GM21390 (cell line): ENCODE measurements at regions not wholly inside any gene's neighbourhood (a gene's known extent, or its start where the extent isn't known, plus 50 kb on each side); places are given as distances from the start of the nearest gene placed in this dataset.
"Not testable (repeated sequence)": the region's sequence is repeated elsewhere in the genome, so short reads cannot be mapped to it uniquely, and the experiment has no call there.

ENCODE experiments used
- ATAC-seq: cut with Tn5 transposase; IDR thresholded peaks from one replicate; pipeline ENCODE4 v1.9.1; 2021; ENCODE audit not compliant: unreplicated experiment

- ATAC-seq = no peak
Observed at GRCh38 chr13:69109891-69110525, 997.6 kb upstream of the ATXN8OS start.

DNA sequence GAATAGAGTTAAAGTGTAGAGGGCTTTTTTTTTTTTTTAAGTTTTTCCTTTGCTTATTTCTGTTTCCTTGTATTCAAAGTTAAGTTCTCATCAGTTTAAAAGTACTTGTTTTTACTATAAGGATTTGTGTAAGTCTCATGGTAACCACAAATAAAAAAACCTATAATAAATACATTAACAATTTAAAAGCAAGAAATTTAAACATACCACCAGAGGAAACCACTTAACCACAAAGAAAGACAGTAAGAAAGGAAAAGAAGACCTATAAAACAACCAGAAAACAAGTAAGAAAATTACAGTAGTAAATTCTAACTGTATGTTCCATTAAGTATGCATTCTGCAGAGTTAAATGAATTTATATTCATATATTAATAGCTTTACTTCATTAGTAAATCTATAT lies 999.1 kb upstream of the ATXN8OS start:
- no peak for ATAC-seq

GRCh38 chr13:69107436-69107835 lies 1000.2 kb upstream of the ATXN8OS start:
- no peak for ATAC-seq

- no peak for ATAC-seq
Observed at GRCh38 chr13:69101841-69102240, 1005.8 kb upstream of the ATXN8OS start.

DNA sequence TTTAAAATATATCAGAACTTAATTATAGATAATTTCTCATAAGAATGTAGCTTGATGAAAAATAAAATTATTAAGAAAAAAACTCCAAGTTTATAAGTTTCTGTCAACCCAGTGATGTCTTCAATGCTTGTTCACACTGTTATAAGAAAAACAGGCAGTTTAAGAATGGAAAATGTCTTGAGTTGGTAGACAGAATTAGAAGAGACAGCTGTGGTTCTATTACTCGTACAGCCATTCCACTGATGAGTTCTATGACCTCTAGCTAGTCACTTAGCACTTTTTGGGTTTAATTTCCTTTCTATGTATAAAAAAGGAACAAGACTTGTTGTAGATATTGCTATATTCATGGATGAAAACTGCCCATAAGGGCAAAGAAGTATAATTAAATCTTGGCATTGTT lies 1013.1 kb upstream of the ATXN8OS start:
- no peak for ATAC-seq

- ATAC-seq = no peak
Observed at GRCh38 chr13:69092615-69093322, 1014.9 kb upstream of the ATXN8OS start.

GRCh38 chr13:69077267-69077666 lies 1030.4 kb upstream of the ATXN8OS start:
- ATAC-seq = no peak

DNA sequence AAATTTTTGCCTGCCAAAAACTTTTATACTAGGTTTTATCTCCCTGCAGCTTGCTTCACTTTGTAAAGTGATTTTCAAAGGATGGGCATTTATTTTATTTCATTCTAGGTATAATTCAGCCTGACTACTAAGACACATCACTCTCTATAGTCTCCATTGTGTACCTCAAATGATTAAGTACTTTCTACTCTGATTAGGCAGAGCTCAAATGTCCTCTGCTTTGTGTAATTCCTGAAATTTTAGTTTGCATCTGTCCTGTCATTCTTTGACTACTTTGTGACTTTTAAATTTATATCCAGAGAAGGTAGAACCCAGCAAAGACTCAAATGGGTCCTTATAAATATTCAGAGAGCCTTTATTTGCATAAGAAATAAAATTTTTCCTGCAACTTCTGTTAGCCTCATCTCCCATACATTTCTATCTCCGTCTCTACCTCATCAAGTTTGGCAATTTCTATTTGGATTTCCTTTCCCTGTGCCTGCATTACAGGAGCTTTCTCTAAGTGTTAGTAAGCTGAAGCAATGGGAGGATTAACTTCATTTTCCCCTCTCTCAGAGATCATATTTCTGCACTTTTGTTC lies 1038.0 kb upstream of the ATXN8OS start:
- ATAC-seq = no peak

DNA sequence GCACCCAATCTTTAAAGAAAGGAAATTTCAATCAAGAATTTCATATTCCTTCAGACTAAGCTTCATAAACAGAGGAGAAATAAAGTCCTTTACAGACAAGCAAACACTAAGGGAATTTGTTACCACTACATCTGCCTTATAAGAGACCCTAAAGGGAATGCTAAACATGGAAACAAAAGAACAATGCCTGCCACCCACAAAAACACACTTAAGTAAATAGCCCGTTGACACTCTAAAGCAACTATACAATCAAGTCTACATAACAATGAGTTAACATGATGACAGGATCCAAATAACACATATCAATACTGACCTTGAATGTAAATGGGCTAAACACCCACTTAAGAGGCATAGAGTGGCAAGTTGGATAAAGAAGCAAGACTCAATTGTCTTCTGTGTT lies 1056.9 kb upstream of the ATXN8OS start:
- ATAC-seq = no peak

DNA sequence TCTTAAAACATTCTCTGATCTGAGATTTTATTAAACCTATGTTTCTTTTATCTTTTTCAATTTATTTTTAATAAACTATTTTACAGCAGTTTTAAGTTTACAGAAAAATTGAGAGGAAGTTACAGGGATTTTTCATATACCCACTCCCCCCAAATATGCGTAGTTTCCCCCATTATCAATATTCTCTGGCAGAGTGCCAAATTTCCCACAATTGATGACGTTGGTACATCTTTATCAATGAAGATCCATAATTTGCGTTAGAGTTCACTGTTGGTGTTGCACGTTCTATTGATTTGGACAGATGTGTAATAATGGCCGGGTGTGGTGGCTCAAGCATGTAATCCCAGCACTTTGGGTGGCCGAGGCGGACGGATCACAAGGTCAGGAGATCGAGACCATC lies 1063.0 kb upstream of the ATXN8OS start:
- no peak for ATAC-seq

DNA sequence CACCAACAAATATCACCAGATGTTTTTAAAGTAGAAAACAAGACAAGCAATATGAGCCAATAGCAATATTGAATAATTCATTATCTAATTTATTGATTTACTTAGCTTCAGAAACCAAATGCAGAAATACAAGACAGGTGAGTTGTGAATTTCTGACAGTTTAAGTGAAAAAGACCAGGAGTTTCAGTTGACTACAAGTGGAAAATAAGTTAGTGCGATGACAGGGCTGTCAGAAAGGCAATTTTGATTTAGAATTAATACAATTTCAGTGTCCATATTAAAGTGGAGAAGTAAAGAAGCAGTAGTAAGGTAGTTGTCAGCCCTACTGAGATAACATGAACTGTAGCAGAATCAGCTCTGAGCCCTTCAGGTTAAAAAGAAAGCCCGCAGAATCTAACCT lies 1066.7 kb upstream of the ATXN8OS start:
- no peak for ATAC-seq

DNA sequence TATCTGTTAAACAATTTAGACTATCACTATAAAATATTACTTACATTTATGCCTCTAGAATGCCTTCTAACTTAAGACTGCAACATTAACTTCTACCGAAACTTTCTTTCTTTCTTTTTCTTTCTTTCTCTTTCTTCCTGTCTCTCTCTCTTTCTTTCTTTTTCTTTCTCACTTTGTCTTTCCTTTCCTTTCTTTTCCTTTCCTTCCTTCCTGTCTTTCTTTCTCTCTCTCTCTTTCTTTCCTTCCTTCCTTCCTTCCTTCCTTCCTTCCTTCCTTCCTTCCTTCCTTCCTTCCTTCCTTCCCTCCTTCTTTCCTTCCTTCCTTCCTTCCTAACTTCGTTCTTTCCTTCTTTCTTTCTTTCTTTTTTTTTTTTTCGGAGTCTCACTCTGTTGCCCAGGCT lies 1071.9 kb upstream of the ATXN8OS start:
- no peak for ATAC-seq

GRCh38 chr13:69028936-69029335 lies 1078.7 kb upstream of the ATXN8OS start:
- ATAC-seq = no peak

DNA sequence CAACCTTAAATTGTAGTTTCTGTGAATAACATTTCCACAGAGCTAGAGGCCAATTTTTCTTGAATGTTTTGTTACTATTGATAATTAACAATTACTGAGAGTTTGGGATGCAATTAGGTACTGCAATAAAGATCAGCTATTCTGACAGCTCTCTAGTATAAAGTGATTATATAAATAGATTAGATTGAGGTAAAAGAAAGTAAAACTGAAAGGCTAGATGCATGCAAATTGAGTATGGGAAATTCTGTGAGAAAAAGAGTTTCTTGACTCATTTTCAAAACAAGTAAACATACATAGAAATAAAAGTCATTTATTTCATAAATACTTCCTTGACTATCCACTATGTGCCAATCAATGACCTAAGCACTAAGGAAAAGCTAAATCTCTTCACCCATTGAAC lies 1087.5 kb upstream of the ATXN8OS start:
- ATAC-seq = no peak

DNA sequence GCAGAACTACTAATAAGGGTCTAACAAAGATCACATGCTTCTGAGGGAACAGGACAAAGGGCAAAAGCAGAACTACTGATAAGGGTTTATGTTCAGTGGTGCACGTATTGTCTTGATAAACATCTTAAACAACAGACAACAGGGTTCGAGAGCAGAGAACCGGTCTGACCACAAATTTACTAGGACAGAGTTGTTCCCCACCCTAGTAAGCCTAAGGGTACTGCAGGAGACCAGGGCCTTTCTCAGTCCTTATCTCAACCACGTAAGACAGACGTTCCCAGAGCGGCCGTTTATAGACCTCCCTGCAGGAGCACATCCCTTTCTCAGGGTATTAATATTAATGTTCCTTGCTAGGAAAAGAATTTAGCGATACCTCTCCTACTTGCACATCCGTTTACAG lies 1089.5 kb upstream of the ATXN8OS start:
- ATAC-seq = not testable (repeated sequence)

DNA sequence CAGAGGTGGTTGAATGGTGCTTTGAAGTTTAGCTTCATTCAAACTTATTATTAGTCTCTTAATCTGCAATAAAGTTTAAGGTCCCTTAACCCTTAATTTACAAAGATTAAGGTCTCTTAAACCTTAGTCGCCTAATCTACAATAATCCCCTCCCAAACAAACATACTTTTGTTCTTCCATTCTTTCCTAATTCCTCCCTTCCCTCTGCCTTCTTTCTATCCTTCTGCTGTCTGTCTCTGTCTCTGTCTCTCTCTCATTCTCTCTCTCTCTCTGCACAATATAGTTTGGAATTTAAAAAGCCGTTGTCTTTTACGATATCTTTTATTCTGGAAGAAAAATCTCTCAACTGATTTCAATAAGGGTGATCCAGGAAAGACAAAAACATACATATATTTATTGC lies 1096.8 kb upstream of the ATXN8OS start:
- ATAC-seq = no peak

DNA sequence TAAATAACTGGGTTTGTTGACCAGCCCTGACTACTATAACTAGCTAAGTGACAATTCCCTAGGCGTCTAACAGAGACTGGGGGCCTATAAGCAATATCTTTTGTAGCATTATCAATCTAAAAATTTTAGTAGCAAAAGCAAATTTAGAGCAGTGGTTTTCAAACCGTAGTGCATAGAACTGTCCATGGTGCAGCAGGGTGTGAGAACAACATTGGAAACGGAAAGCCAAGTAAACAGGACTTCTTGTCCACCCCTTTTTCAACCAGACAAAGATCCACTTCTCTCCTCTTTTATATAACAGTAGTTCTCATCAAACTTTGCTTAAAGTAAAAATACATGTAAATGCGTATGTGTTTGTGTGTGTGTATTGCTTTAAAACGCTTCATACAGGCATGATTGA lies 1099.1 kb upstream of the ATXN8OS start:
- ATAC-seq = no peak

DNA sequence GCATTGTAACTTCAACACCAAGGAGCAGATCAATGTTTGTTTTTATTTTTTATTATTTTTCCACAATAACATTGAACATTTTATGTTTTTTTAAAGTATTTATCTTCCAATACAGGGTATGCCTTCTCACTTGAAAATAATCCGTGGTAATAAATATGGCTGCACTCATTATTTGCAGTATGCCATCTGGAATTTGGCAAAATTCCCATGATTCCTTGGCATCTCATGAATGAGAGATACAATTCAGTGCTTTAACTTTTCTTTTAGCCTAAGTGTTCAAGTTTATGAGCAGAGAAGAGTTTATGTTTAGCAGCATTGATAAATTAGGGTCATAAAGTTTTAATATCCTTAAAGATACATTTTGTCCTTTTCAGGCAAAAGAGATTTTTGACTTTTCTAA lies 1109.6 kb upstream of the ATXN8OS start:
- ATAC-seq = no peak

DNA sequence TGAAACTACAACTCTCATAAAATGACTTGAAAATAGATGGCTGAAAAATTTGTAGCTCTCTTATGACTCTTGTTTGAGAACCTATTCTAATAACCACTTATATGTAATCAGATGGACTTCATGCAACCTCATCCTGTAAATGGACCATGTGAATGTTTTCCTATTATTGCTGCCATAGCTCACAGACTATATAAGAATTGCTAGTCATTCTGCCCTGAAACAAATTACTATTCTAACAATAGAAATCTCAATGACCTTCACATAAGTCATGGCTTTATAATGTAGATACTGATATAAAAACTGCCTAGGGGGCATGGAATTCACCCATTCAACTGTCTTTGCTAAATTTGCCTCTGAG lies 1111.0 kb upstream of the ATXN8OS start:
- ATAC-seq = no peak

- ATAC-seq = no peak
Observed at GRCh38 chr13:68995972-68996667, 1111.5 kb upstream of the ATXN8OS start.

GRCh38 chr13:68993154-68993553 lies 1114.5 kb upstream of the ATXN8OS start:
- no peak for ATAC-seq

DNA sequence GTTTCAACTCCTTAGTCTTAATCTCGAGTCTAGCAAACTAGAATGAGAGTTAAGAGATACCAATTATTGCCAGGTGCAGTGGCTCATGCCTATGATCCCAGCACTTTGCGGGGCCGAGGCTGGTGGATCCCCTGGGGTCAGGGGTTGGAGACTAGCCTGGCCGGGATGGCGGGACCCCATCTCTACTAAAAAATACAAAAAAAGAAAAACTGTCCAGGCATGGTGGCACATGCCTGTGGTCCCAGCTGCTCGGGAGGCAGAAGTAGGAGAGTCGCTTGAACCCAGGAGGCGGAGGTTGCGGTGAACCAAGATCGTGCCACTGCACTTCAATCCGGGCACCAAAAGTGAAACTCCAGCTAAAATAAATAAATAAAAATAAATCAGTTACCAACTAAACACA lies 1119.5 kb upstream of the ATXN8OS start:
- ATAC-seq = no peak
